DND-41 (cell line): ENCODE measurements at regions not wholly inside any gene's neighbourhood (a gene's known extent, or its start where the extent isn't known, plus 50 kb on each side); places are given as distances from the start of the nearest gene placed in this dataset.

Experiments used
- EZH2 ChIP-seq: IDR thresholded peaks from 3 replicates; pipeline ENCODE4 v1.6.1; 2012; ENCODE audit warnings: borderline replicate concordance, low read depth, mild to moderate bottlenecking, moderate library complexity, low read length, inconsistent platforms; ENCODE audit not compliant: severe bottlenecking
- TF ChIP-seq, protein P1 (sequence below): IDR thresholded peaks from 2 replicates; pipeline ENCODE4 v1.5.1; 2012; ENCODE audit warnings: borderline replicate concordance, low read length, moderate library complexity, mild to moderate bottlenecking; ENCODE audit not compliant: poor library complexity, severe bottlenecking; ENCODE audit errors: extremely low read depth

DNA sequence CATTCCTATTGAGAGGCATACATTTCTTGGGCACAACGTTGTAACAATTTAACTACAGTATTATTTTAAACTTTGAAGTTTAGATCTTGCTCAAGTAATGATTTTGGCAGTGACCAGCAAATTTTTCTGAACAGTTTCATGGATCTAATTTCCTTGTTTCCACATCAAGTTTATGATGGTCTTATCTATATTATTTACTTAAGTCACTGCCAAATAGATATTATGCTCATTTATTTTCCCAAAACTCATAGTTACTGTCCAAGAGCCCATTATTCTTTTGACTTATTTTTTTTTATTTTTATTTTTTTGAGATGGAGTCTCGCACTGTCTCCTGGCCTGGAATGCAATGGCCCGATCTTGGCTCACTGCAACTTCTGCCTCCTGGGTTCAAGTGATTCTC, 86.5 kb upstream of the TLE4 start:
- TF ChIP-seq, protein P1, sequence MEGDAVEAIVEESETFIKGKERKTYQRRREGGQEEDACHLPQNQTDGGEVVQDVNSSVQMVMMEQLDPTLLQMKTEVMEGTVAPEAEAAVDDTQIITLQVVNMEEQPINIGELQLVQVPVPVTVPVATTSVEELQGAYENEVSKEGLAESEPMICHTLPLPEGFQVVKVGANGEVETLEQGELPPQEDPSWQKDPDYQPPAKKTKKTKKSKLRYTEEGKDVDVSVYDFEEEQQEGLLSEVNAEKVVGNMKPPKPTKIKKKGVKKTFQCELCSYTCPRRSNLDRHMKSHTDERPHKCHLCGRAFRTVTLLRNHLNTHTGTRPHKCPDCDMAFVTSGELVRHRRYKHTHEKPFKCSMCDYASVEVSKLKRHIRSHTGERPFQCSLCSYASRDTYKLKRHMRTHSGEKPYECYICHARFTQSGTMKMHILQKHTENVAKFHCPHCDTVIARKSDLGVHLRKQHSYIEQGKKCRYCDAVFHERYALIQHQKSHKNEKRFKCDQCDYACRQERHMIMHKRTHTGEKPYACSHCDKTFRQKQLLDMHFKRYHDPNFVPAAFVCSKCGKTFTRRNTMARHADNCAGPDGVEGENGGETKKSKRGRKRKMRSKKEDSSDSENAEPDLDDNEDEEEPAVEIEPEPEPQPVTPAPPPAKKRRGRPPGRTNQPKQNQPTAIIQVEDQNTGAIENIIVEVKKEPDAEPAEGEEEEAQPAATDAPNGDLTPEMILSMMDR: no peak
- TF ChIP-seq EZH2: no peak
